OCI-LY7 (cell line): ENCODE measurements at regions not wholly inside any gene's neighbourhood (a gene's known extent, or its start where the extent isn't known, plus 50 kb on each side); places are given as distances from the start of the nearest gene placed in this dataset.

Source experiments
- EZH2phosphoT487 ChIP-seq: fragments of 200-600 bp; sonication (generic); IDR thresholded peaks from 2 replicates; pipeline ENCODE4 v1.6.1; 2018; ENCODE audit warnings: low read depth, borderline replicate concordance, mild to moderate bottlenecking, mixed run types, antibody characterized with exemption, low read length, moderate library complexity, mixed read lengths
- TF ChIP-seq, protein P1 (sequence below): fragments of 200-600 bp; sonication (generic); conservative IDR thresholded peaks from 2 replicates; pipeline ENCODE4 v1.5.1; 2014; ENCODE audit warnings: mild to moderate bottlenecking, antibody characterized with exemption, low read length, moderate library complexity, mixed read lengths

DNA sequence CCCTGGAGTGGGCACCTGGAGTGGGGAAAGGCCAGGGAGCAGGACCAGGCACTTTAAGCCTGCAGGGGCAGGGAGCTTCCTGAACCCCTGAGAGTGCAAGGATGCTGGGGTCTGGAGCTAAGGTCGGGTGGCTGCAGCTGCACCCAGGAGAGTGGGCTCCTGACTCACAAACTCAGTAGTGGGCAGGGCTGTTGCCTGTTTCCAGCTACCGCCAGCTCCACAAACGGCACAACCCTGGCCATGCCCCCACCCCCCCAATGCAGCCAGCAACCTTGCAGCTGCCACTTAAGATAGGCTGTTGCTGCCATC, 688.8 kb downstream of the NYAP2 start:
- TF ChIP-seq, protein P1, sequence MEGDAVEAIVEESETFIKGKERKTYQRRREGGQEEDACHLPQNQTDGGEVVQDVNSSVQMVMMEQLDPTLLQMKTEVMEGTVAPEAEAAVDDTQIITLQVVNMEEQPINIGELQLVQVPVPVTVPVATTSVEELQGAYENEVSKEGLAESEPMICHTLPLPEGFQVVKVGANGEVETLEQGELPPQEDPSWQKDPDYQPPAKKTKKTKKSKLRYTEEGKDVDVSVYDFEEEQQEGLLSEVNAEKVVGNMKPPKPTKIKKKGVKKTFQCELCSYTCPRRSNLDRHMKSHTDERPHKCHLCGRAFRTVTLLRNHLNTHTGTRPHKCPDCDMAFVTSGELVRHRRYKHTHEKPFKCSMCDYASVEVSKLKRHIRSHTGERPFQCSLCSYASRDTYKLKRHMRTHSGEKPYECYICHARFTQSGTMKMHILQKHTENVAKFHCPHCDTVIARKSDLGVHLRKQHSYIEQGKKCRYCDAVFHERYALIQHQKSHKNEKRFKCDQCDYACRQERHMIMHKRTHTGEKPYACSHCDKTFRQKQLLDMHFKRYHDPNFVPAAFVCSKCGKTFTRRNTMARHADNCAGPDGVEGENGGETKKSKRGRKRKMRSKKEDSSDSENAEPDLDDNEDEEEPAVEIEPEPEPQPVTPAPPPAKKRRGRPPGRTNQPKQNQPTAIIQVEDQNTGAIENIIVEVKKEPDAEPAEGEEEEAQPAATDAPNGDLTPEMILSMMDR = no peak
- TF ChIP-seq EZH2phosphoT487 = no peak
